GM19467 (cell line): ENCODE measurements at regions not wholly inside any gene's neighbourhood (a gene's known extent, or its start where the extent isn't known, plus 50 kb on each side); places are given as distances from the start of the nearest gene placed in this dataset.
"Not testable (repeated sequence)": the region's sequence is repeated elsewhere in the genome, so short reads cannot be mapped to it uniquely, and the experiment has no call there.

Experiments
- ATAC-seq: cut with Tn5 transposase; IDR thresholded peaks from one replicate; pipeline ENCODE4 v1.9.1; 2021; ENCODE audit warnings: mild to moderate bottlenecking, moderate library complexity; ENCODE audit not compliant: unreplicated experiment

DNA sequence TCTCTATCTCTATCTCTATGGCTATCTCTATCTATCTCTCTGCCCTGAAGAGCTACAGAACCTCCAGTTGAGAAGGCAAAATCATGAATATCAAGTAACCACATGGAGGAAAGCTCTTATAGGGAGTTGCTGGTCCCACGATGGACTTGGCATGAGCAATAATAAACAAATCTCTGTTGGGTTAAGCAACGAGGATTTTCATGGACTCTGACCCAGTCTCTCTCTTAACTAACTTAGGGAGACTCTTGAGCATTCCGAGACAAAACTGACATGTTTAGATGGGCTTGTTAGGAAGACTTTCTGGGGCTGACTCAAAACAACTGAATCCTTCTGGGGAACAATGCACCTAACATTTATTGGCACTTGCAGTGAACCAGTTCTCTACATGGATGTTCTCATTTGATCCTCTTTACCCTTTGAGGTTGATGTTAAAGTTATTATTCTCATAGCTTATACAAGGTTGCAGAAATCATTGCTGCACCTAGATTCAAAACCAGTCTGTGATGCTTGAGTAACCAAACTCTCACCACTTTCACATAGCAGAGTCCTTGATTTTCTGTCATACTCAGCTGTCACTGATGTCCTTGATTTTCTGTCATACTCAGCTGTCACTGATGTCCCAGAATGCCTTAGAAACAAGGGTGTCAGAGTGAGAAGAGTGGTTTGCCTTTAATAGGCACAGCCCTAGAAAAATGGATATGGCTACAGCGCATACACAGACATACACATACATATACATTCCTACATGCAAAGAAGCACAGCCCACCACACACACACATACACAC lies 354.6 kb upstream of the MAF start:
- ATAC-seq: no peak

DNA sequence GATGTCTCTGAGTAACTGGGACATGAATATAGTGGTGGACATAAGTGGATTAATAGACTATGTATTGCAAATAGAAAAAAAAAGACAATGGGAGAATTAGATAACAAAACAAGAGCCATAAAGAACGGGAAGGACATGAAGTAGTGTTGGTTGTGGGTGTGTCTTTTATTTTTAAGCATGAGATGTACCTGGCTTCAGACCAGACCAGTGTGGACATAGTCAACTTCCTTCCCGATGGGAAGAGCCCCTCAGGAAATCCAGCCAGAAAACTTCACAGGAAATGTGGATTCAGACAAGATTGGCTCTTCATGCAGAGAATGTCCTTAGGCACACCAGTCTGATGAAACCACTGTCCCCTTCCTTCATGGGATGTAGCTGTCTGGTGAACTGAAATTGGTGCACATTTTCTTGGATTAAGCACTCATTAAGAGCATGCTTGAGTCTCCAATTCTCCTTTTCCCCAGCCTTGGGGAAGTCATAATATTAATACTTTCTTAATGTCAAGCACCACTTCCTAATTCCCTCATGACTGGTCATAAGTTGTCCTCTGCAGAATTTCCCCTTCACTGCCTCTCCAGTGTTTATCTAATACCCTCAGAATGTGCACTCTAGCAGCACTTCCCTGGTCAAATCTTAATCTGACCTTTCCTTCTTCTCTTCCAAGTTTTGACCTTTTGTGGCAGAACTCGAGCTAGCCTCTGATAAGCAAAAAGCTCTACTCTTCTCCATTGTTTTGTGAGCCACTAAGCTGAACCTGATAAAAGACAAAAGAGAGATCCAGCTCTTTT lies 350.6 kb upstream of the MAF start:
- ATAC-seq: no peak

DNA sequence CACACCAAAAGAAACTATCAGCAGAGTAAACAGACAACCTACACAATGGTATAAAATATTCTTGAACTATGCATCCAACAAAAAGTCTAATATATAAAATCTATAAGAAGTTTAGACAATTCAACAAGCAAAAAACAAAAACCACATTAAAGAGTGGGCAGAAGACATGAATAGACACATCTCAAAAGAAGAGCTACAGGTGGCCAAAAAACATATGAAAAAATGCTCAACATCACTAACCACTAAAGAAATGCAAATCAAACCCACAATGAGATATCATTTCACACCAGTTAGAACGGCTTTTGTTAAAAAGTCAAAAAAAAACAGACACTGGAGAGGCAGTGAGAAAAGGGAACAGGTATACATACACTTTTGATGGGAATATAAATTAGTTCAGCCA lies 348.9 kb upstream of the MAF start:
- ATAC-seq: no peak

DNA sequence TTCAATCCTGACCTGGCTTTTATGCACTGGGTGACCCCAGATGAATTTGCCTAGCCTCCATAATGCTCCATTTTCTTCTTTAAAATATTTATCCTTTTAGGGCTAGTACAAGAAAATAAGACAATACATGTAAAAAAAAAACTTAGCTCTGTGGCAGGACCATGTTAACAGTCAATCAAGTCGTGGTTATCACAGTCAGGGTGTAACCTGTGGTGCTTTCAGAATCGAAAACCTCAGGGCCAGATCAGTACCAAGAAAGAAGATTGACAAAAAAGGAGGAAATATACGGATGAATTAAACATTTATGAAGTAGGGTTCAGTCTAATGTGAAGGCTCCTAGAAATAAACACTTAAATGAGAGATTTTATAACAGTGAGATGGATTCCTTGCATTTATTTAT lies 347.2 kb upstream of the MAF start:
- ATAC-seq: no peak

DNA sequence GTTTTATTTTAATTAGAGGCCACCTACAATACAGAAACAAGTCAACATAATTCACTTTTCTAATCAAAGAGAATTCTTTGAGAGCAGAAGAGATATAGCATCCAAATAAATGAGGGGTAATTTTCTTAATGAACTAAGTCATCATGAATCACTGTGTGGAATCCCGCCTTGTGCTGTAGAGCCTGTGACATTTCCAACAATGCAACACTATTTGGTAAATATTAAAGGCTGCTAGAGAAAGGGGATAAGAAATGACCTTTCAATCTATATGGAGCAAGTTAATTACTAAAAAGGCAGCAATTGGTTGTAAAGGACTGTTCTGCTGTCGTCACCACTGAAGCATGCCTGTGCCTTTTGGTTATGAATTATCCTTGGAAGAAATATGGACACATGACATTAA lies 345.7 kb upstream of the MAF start:
- ATAC-seq: no peak

GRCh38 chr16:79943736-79944135 lies 343.2 kb upstream of the MAF start:
- no peak for ATAC-seq

GRCh38 chr16:79938575-79938974 lies 338.0 kb upstream of the MAF start:
- no peak for ATAC-seq

DNA sequence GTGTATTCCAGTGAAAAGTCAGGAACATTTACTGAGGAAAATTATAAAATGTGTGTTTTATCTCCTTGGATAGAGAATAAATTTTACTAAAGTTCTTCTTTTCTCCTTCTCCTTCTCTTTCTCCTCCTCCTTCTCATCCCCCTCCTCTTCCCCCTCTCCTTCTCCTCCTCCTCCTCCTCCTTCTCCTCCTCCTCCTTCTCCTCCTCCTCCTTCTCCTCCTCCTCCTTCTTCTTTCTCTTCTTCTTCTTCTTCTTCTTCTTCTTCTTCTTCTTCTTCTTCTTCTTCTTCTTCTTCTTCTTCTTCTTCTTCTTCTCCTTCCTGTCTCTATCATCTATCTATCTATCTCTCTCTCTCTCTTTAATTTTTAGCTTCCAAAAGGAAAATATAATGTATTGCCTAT lies 337.1 kb upstream of the MAF start:
- not testable (repeated sequence) for ATAC-seq

GRCh38 chr16:79933603-79934002 lies 333.1 kb upstream of the MAF start:
- no peak for ATAC-seq

- ATAC-seq: no peak
Observed at GRCh38 chr16:79932572-79932971, 332.0 kb upstream of the MAF start.

GRCh38 chr16:79931721-79932120 lies 331.2 kb upstream of the MAF start:
- no peak for ATAC-seq

- no peak for ATAC-seq
Observed at GRCh38 chr16:79929260-79929965, 328.9 kb upstream of the MAF start.

GRCh38 chr16:79928142-79928873 lies 327.8 kb upstream of the MAF start:
- no peak for ATAC-seq

- ATAC-seq: no peak
Observed at GRCh38 chr16:79926451-79927205, 326.1 kb upstream of the MAF start.

DNA sequence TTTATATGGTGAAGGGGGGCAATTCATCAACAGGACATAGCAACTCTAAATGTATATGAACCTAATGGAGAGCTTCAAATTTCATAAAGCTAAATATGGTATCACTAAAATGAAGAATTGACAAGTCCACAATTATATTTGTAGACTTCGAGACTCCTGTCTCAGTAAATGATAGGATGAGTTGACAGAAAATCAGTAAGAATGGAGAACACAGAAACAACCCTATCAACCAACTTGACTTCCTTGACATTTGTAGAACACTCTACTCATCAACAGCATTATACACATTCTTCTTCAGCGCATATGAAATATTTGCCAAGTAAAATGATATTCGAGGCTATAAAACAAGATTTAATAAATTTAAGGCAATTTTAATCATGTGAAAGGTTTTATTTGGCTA lies 322.9 kb upstream of the MAF start:
- no peak for ATAC-seq

DNA sequence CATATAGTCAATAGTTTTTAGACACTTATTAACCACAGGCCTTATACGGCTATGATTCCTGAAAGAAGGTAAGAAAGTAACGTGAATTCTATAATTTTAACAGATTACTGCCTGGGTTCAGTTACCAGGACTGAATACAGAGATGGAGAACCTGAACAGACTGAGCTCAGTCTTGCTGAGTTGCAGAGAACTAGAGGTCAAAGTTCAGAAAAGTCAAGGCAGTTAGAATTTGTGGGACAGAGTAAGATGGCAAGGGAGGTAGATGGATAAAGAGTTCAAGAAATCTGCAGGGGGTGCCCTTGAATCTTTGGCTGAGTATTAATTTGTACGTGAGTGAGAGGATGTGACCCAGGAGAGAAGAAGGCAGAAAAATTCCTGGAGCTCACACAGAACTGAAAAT lies 320.1 kb upstream of the MAF start:
- no peak for ATAC-seq

- ATAC-seq: no peak
Observed at GRCh38 chr16:79918916-79919315, 318.4 kb upstream of the MAF start.

GRCh38 chr16:79915761-79916160 lies 315.2 kb upstream of the MAF start:
- ATAC-seq: no peak

DNA sequence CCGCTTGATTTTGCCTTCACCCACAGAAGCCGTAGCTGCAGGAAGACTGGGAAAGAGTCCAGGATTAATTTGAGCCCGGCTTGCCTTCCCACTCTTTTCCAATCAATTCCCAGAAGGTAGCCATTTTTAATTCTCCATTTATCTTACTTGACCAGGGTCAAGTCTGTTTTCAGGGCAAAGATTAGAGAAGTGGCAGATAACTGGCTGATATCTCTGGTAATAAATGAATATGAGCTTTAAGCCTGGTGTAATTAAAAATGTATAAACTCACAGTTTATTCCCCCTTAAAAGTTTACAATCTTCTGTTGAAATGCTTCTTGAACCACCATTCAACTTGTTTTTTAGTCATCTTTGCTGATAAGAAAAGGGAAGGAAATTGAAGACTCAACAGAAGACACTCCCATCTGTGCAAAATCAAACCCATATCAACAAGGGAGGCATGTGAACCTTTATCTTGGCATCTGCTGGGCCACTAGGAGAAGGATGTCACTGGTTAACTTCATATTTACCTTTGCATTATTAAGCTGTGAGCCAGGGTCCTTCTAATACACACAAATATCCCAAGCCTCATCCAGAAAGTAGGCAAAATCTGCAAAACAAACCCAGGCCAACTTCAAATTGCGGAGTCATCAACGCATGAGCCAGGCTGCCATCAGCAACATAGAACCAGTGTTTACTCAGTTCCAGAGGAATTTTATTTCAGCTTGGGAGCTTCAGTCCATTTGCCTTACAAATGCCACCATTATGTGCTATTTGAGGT lies 314.6 kb upstream of the MAF start:
- no peak for ATAC-seq
